ENCODE measurements at regions not wholly inside any gene's neighbourhood (a gene's known extent, or its start where the extent isn't known, plus 50 kb on each side); places are given as distances from the start of the nearest gene placed in this dataset.
"Not testable (repeated sequence)": the region's sequence is repeated elsewhere in the genome, so short reads cannot be mapped to it uniquely, and the experiment has no call there.

DNA sequence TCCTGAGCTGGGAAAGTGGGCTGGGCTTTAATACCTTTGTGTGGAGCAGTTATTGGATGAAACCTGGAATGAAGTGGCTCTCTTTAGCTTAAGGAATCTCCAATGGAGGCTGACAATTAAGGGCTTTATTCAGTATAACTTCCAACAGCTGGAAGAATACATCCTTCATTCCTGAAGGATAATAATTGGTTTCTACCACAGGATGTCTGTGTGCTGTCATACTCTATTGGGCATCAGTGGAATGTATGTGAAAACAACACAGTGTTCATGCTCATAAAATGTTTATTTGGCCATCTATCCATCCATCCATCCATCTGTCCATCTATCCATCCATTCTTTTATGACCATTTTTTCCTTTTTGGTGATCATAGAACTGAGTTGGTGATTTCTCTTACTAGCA is 220.7 kb upstream of the GAP43 start:
- ATAC-seq, result no peak
- intact Hi-C loops (cut with DNase I), result no loop called here
- peak overlapping the region in 4 of 12 donors; percentile 35 to 61 (median 52) for H3K27ac ChIP-seq
- H3K4me3 ChIP-seq, result no peak overlapping the region
- TF ChIP-seq, protein P1, sequence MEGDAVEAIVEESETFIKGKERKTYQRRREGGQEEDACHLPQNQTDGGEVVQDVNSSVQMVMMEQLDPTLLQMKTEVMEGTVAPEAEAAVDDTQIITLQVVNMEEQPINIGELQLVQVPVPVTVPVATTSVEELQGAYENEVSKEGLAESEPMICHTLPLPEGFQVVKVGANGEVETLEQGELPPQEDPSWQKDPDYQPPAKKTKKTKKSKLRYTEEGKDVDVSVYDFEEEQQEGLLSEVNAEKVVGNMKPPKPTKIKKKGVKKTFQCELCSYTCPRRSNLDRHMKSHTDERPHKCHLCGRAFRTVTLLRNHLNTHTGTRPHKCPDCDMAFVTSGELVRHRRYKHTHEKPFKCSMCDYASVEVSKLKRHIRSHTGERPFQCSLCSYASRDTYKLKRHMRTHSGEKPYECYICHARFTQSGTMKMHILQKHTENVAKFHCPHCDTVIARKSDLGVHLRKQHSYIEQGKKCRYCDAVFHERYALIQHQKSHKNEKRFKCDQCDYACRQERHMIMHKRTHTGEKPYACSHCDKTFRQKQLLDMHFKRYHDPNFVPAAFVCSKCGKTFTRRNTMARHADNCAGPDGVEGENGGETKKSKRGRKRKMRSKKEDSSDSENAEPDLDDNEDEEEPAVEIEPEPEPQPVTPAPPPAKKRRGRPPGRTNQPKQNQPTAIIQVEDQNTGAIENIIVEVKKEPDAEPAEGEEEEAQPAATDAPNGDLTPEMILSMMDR (IDR thresholded peaks at IDR 0.05), result no peak
- no peak for TF ChIP-seq POLR2A (IDR thresholded peaks at IDR 0.05)
- peaks cover 0 to 7% (median 0%) of the 10 kb centered on the region in 12 donors for H3K4me1 ChIP-seq
- no peaks in the 10 kb centered on the region for H3K27me3 ChIP-seq
- H3K36me3 ChIP-seq, result no peaks in the 10 kb centered on the region
- H3K9me3 ChIP-seq, result no peaks in the 10 kb centered on the region
- DNase-seq, result no peak

DNA sequence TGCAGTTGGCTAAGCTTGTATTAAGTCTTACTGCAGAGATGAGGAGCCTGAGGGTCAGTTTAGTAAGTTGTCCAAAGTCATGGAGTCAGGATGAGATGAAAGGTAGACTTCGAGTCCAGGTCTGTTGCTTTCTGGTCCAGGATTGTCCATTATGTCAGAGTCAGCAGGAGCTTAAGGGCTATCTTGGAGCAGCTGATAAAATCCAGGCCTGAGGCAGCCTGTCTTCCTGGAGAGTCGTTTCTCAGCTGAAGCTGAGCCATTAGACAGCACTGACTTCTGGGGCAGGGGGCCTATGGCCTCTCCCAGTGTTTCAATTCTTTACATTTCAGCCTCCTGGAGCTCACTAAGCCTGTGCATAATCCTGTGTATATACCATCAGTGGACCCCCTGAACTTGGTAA is 219.5 kb upstream of the GAP43 start:
- Histone ChIP-seq H3K27me3 (no peaks in the 10 kb centered on the region), H3K4me1 (peaks cover 0 to 7% (median 0%) of the 10 kb centered on the region in 12 donors), H3K36me3 (no peaks in the 10 kb centered on the region), H3K27ac (no peak overlapping the region), H3K9me3 (no peaks in the 10 kb centered on the region), H3K4me3 (no peak overlapping the region)
- TF ChIP-seq, protein P1 (IDR thresholded peaks at IDR 0.05), result no peak
- no peak for TF ChIP-seq POLR2A (IDR thresholded peaks at IDR 0.05)
- DNase-seq (no peak), ATAC-seq (no peak)
- intact Hi-C loops (cut with DNase I), result no loop called here
- 35 to 72% (median 52%) methylated on average over 2 of the region's 2 CpGs for WGBS, 4 donors

DNA sequence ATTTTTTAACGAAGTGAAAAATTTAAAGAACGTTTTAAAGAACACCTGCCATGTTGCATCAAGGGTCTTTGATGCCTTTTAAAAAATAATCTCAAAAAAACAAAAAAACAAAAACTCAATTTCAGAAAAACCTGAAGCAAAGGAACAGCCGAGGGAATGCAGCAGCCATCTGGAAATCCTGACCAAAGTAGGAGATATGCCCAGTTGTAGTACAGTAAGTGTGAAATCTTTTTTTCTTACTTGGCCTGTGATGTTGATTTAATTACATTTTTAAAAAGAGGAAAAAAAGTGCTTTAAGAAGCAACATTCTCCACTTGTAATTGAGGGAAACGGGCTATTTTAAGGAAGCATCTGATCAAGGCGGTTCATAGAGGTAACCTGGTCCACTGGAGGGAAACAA is 213.7 kb upstream of the GAP43 start:
- ATAC-seq (no peak), DNase-seq (no peak)
- WGBS, 4 donors, result 91 to 94% (median 93%) methylated on average over 5 of the region's 5 CpGs
- TF ChIP-seq, protein P1 (IDR thresholded peaks at IDR 0.05), result no peak
- no peak for TF ChIP-seq POLR2A (IDR thresholded peaks at IDR 0.05)
- Histone ChIP-seq H3K27me3 (no peaks in the 10 kb centered on the region), H3K27ac (no peak overlapping the region), H3K4me3 (no peak overlapping the region), H3K4me1 (no peaks in the 10 kb centered on the region), H3K9me3 (no peaks in the 10 kb centered on the region), H3K36me3 (no peaks in the 10 kb centered on the region)
- intact Hi-C loops (cut with DNase I), result no loop called here

DNA sequence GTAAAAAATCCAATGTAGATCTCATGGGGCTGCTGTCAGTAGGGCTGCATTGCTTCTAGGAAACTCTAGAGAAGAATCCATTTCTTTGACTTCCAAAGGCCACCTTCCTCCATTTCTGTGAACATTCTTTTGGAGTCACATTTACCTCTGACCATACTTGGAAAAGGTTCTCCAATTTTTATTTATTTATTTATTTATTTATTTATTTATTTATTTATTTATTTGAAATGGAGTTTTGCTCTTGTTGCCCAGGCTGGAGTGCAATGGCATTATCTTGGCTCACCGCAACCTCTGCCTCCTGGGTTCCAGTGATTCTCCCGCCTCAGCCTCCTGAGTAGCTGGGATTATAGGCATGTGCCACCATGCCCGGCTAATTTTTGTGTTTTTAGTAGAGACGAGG is 208.7 kb upstream of the GAP43 start:
- DNase-seq, result peak in 1 of 5 donors; percentile 42
- H3K9me3 ChIP-seq; H3K27me3 ChIP-seq; H3K4me3 ChIP-seq; H3K27ac ChIP-seq; intact Hi-C loops (cut with DNase I); ATAC-seq; H3K4me1 ChIP-seq; H3K36me3 ChIP-seq: not testable (repeated sequence)
- 96 to 98% (median 97%) methylated on average over 4 of the region's 4 CpGs for WGBS, 4 donors

DNA sequence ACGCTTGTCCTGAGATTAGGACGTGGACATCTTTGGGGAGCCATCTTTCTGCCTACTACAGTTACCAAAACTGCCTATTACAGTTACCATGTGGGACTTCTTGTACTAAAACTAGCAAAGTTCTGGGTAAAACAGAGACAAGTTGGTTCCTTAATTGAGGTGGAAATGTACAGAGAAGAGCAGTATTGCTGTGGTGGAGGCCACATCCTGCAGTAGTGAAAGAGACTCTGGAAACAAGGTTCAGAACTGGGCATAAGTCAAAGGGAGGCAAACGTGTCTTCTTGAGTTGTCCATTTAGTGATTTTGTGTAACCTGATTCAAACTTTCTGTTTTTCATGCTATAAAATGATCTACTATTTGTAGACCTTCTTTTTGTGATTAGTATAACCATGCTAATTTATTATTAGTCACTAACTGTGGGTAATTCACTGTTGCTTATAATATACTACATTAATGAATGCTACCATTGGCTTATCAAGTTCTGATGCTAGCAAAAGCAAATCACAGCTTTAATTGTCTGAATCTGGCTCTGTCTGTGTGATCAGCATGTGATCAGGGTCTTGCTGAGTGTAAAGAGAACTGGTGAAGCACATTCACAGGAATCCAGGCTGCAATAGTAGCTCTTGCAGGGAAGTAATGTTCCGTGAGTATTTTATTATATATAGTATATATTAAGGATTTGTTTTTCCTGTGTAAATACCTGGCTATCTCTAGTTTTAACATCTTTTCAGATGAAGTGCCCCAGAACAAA is 207.9 kb upstream of the GAP43 start:
- no peak for TF ChIP-seq POLR2A (IDR thresholded peaks at IDR 0.05)
- TF ChIP-seq, protein P1 (IDR thresholded peaks at IDR 0.05), result no peak
- H3K27ac ChIP-seq, result no peak overlapping the region
- H3K9me3 ChIP-seq, result no peaks in the 10 kb centered on the region
- no peaks in the 10 kb centered on the region for H3K4me1 ChIP-seq
- WGBS, 4 donors, result 79 to 95% (median 91%) methylated on average over 4 of the region's 4 CpGs
- no peak for ATAC-seq
- no peak for DNase-seq
- no peaks in the 10 kb centered on the region for H3K36me3 ChIP-seq
- no peak overlapping the region for H3K4me3 ChIP-seq
- intact Hi-C loops (cut with DNase I), result no loop called here
- H3K27me3 ChIP-seq, result no peaks in the 10 kb centered on the region

Measured in heart left ventricle (tissue), 16 donors.